ENCODE measurements at regions not wholly inside any gene's neighbourhood (a gene's known extent, or its start where the extent isn't known, plus 50 kb on each side); places are given as distances from the start of the nearest gene placed in this dataset.

GRCh38 chr6:166046226-166046625, 121.4 kb downstream of the TBXT start:
- DNase-seq = no peak

GRCh38 chr6:166045860-166046200, 121.8 kb downstream of the TBXT start:
- DNase-seq = no peak

GRCh38 chr6:166045173-166045859, 122.3 kb downstream of the TBXT start:
- DNase-seq = no peak

GRCh38 chr6:166041277-166041676, 126.4 kb downstream of the TBXT start:
- DNase-seq = no peak

- DNase-seq = no peak
Measured at GRCh38 chr6:166040292-166040691, 127.4 kb downstream of the TBXT start.

- DNase-seq = no peak
Measured at GRCh38 chr6:166036316-166037095, 131.1 kb downstream of the TBXT start.

GRCh38 chr6:166032366-166033200, 135.1 kb downstream of the TBXT start:
- DNase-seq = no peak

GRCh38 chr6:166031275-166031674, 136.4 kb downstream of the TBXT start:
- no peak for DNase-seq

GRCh38 chr6:166029506-166029905, 138.1 kb downstream of the TBXT start:
- no peak for DNase-seq

- DNase-seq = no peak
Measured at GRCh38 chr6:166027761-166028160, 139.9 kb downstream of the TBXT start.

- DNase-seq = peak in 3 of 4 experiments; percentile 5 to 23 (median 6)
Measured at GRCh38 chr6:166026586-166027126, 141.0 kb downstream of the TBXT start.

- DNase-seq = no peak
Measured at GRCh38 chr6:166025149-166025898, 142.3 kb downstream of the TBXT start.

GRCh38 chr6:166024252-166024651, 143.4 kb downstream of the TBXT start:
- no peak for DNase-seq

GRCh38 chr6:166023273-166023989, 144.2 kb downstream of the TBXT start:
- no peak for DNase-seq

- no peak for DNase-seq
Measured at GRCh38 chr6:166021429-166021828, 146.2 kb downstream of the TBXT start.

GRCh38 chr6:166019214-166019613, 148.4 kb downstream of the TBXT start:
- DNase-seq = no peak

GRCh38 chr6:166017032-166017635, 150.5 kb downstream of the TBXT start:
- DNase-seq = no peak

GRCh38 chr6:166014966-166015365, 152.7 kb downstream of the TBXT start:
- DNase-seq = no peak

- DNase-seq = no peak
Measured at GRCh38 chr6:166010136-166010960, 157.3 kb downstream of the TBXT start.

GRCh38 chr6:166009385-166010031, 158.1 kb downstream of the TBXT start:
- DNase-seq = no peak
